H1 (cell line): ENCODE measurements at regions not wholly inside any gene's neighbourhood (a gene's known extent, or its start where the extent isn't known, plus 50 kb on each side); places are given as distances from the start of the nearest gene placed in this dataset.

Source experiments
- CTCF ChIA-PET: fragments of 300-600 bp; sonication (Branson Sonifier 250); formaldehyde crosslinking; loops from one replicate; lab custom pipeline; 2021; ENCODE audit not compliant: partially characterized antibody; lab: Charles Lee
- POLR2A ChIA-PET: fragments of 300-600 bp; sonication (Branson Sonifier 250); formaldehyde crosslinking; loops from one replicate; lab custom pipeline; 2021; ENCODE audit warnings: inconsistent platforms; ENCODE audit not compliant: partially characterized antibody; lab: Charles Lee
- DNase-seq, 2 experiments: peaks; one replicate each; pipeline versions ENCODE4 v3.0.0 to v3.0.0-alpha.2; 2010 to 2022; ENCODE audit warnings: low spot score in 2 of 2, low read depth in 1 of 2, mixed read lengths in 1 of 2
- FAIRE-seq: peaks from 2 replicates; lab custom pipeline; 2011; peaks lifted over from hg19 to GRCh38; lab: Jason Lieb, UNC
- H2AFZ ChIP-seq: 2 replicates; pipeline ENCODE4 v1.8.1; 2012; ENCODE audit warnings: low read length, inconsistent platforms
- H2AK5ac ChIP-seq: 2 replicates; pipeline ENCODE4 v1.6.1; 2013; ENCODE audit warnings: low read depth, low read length
- H2BK120ac ChIP-seq: replicated peaks from 2 replicates; pipeline ENCODE3; 2013; ENCODE audit warnings: low read depth, low read length, inconsistent platforms
- H2BK12ac ChIP-seq: 2 replicates; pipeline ENCODE4 v1.6.1; 2013; ENCODE audit warnings: low read depth, low read length
- H2BK15ac ChIP-seq: 2 replicates; pipeline ENCODE4 v1.6.1; 2013; ENCODE audit warnings: low read length
- H2BK20ac ChIP-seq: 2 replicates; pipeline ENCODE4 v1.6.1; 2013; ENCODE audit warnings: low read length
- H2BK5ac ChIP-seq: 2 replicates; pipeline ENCODE4 v1.6.1; 2013; ENCODE audit warnings: low read depth, low read length
- H3K14ac ChIP-seq: 2 replicates; pipeline ENCODE4 v1.6.1; 2013; ENCODE audit warnings: inconsistent platforms; ENCODE audit not compliant: insufficient read length
- H3K18ac ChIP-seq: 2 replicates; pipeline ENCODE4 v1.6.1; 2013; ENCODE audit warnings: low read length; ENCODE audit errors: extremely low read depth
- H3K23ac ChIP-seq: 2 replicates; pipeline ENCODE4 v1.6.1; 2013; ENCODE audit warnings: inconsistent platforms; ENCODE audit not compliant: insufficient read length
- H3K23me2 ChIP-seq: 2 replicates; pipeline ENCODE4 v1.6.1; 2013; ENCODE audit warnings: low read depth, low read length
- H3K27ac ChIP-seq: 2 replicates; pipeline ENCODE4 v1.6.1; 2011; ENCODE audit warnings: low read depth, low read length, inconsistent platforms
- H3K27me3 ChIP-seq, 4 experiments: replicated peaks in 1 of 4; 1 replicate in 1 of 4; 2 replicates in 3 of 4; pipeline versions ENCODE4 v1.6.1 to v1.8.1; 2011 to 2013; ENCODE audit warnings: low read length in 3 of 4, mild to moderate bottlenecking in 3 of 4, inconsistent platforms in 2 of 4, mixed read lengths in 2 of 4, moderate library complexity in 1 of 4; ENCODE audit not compliant: control insufficient read depth in 3 of 4, insufficient read depth in 3 of 4; ENCODE audit errors: extremely low read depth in 1 of 4
- H3K36me3 ChIP-seq, 4 experiments: 2 replicates each; pipeline versions ENCODE4 v1.6.1 to v1.8.1; 2011 to 2013; ENCODE audit warnings: mild to moderate bottlenecking in 4 of 4, low read length in 3 of 4, moderate library complexity in 2 of 4, control low read depth in 1 of 4, inconsistent platforms in 1 of 4; ENCODE audit not compliant: insufficient read depth in 4 of 4, control insufficient read depth in 2 of 4
- H3K4ac ChIP-seq: replicated peaks from 2 replicates; pipeline ENCODE3; 2013; ENCODE audit warnings: low read length, low read depth, mixed read lengths, inconsistent platforms; ENCODE audit not compliant: insufficient read length
- H3K4me1 ChIP-seq, 4 experiments: replicated peaks in 1 of 4; 1 replicate in 1 of 4; 2 replicates in 3 of 4; pipeline versions ENCODE4 v1.6.1 to v1.8.1; 2011 to 2013; ENCODE audit warnings: low read length in 3 of 4, inconsistent platforms in 2 of 4, mixed read lengths in 1 of 4; ENCODE audit not compliant: insufficient read depth in 4 of 4, control insufficient read depth in 3 of 4
- H3K4me2 ChIP-seq, 2 experiments: 2 replicates each; pipeline versions ENCODE4 v1.6.1 to v1.8.1; 2011 to 2013; ENCODE audit warnings: low read depth in 2 of 2, low read length in 2 of 2, control low read depth in 1 of 2, inconsistent platforms in 1 of 2, mild to moderate bottlenecking in 1 of 2; ENCODE audit not compliant: insufficient read depth in 1 of 2
- H3K4me3 ChIP-seq, 4 experiments: fragments of 200-600, 300-600 bp in 1 of 4; sonication (generic), shearing (Covaris generic), sonication (Bioruptor Twin) in 1 of 4; 2 replicates each; pipeline versions ENCODE4 v1.5.1 to v1.8.1; 2011 to 2016; ENCODE audit warnings: low read length in 4 of 4, low read depth in 3 of 4, control low read depth in 2 of 4, inconsistent platforms in 2 of 4, mild to moderate bottlenecking in 2 of 4, mixed read lengths in 1 of 4, moderate library complexity in 1 of 4; ENCODE audit not compliant: insufficient read depth in 2 of 4; ENCODE audit errors: extremely low read depth in 1 of 4
- H3K56ac ChIP-seq: replicated peaks from 2 replicates; pipeline ENCODE3; 2013; ENCODE audit warnings: low read depth, mild to moderate bottlenecking, mixed read lengths, low read length, inconsistent platforms; ENCODE audit not compliant: insufficient read length
- H3K79me1 ChIP-seq: 2 replicates; pipeline ENCODE4 v1.6.1; 2013; ENCODE audit warnings: low read depth, low read length, control low read depth
- H3K79me2 ChIP-seq, 2 experiments: 2 replicates each; pipeline versions ENCODE4 v1.6.1 to v1.8.1; 2012 to 2013; ENCODE audit warnings: low read length in 2 of 2, mild to moderate bottlenecking in 2 of 2, inconsistent platforms in 1 of 2; ENCODE audit not compliant: insufficient read depth in 2 of 2, control insufficient read depth in 1 of 2
- H3K9ac ChIP-seq, 4 experiments: replicated peaks in 1 of 4; 1 replicate in 1 of 4; 2 replicates in 3 of 4; pipeline versions ENCODE4 v1.6.1 to v1.8.1; 2011 to 2013; ENCODE audit warnings: low read depth in 3 of 4, low read length in 3 of 4, control low read depth in 2 of 4, mild to moderate bottlenecking in 2 of 4, moderate library complexity in 2 of 4, inconsistent platforms in 1 of 4; ENCODE audit errors: extremely low read depth in 1 of 4
- H3K9me3 ChIP-seq, 2 experiments: 2 replicates each; pipeline versions ENCODE4 v1.6.1 to v1.8.1; 2012 to 2013; ENCODE audit warnings: mild to moderate bottlenecking in 2 of 2, moderate library complexity in 2 of 2, control low read depth in 1 of 2, inconsistent platforms in 1 of 2, low read depth in 1 of 2, low read length in 1 of 2, mixed read lengths in 1 of 2; ENCODE audit not compliant: insufficient read depth in 2 of 2
- H4K20me1 ChIP-seq, 2 experiments: replicated peaks in 1 of 2; 2 replicates each; pipeline versions ENCODE3 to v1.8.1; 2011 to 2013; ENCODE audit warnings: inconsistent platforms in 2 of 2, low read length in 2 of 2, mild to moderate bottlenecking in 1 of 2; ENCODE audit not compliant: insufficient read depth in 2 of 2, control insufficient read depth in 1 of 2
- H4K5ac ChIP-seq: 2 replicates; pipeline ENCODE4 v1.6.1; 2013; ENCODE audit warnings: low read length, low read depth, mixed read lengths, inconsistent platforms; ENCODE audit not compliant: insufficient read length
- H4K8ac ChIP-seq: 2 replicates; pipeline ENCODE4 v1.8.0; 2013; ENCODE audit warnings: mild to moderate bottlenecking, moderate library complexity, low read length, inconsistent platforms; ENCODE audit not compliant: insufficient read depth; ENCODE audit errors: extremely low read depth
- H4K91ac ChIP-seq: replicated peaks from 2 replicates; pipeline ENCODE3; 2013; ENCODE audit warnings: low read length, mixed read lengths, inconsistent platforms; ENCODE audit not compliant: insufficient read length
- CHD1 ChIP-seq: IDR thresholded peaks from 2 replicates; pipeline ENCODE4 v1.6.1; 2012; ENCODE audit warnings: low read depth, low read length, improper control_type of control experiment
- HDAC6 ChIP-seq: IDR thresholded peaks from one replicate; pipeline ENCODE4 v1.7.1; 2012; ENCODE audit warnings: low read depth, mild to moderate bottlenecking, inconsistent platforms, low read length, moderate library complexity
- KDM5A ChIP-seq: fragments of 200-600 bp; IDR thresholded peaks from 2 replicates; pipeline ENCODE4 v1.7.1; 2012; ENCODE audit warnings: mild to moderate bottlenecking, low read length, inconsistent platforms, mixed read lengths

GRCh38 chr20:22729180-22729579, 144.8 kb upstream of the FOXA2 start:
- H3K4me1 ChIP-seq: no peaks in the 10 kb centered on the region
- no peak overlapping the region for H3K56ac ChIP-seq
- H3K27ac ChIP-seq: no peak overlapping the region
- H2BK5ac ChIP-seq: no peak overlapping the region
- no peaks in the 10 kb centered on the region for H3K79me1 ChIP-seq
- H3K23ac ChIP-seq: no peak overlapping the region
- H3K4me3 ChIP-seq: no peak overlapping the region
- no peaks in the 10 kb centered on the region; the same call in 1 of the 2 replicates for H3K23me2 ChIP-seq
- no peak overlapping the region for H3K18ac ChIP-seq
- no peak overlapping the region for H2BK12ac ChIP-seq
- H3K4me2 ChIP-seq: no peak overlapping the region
- POLR2A ChIA-PET: no interaction called here
- no peak overlapping the region for H3K14ac ChIP-seq
- H2AFZ ChIP-seq: no peak overlapping the region; the same call in 1 of the 2 replicates
- H4K91ac ChIP-seq: no peak overlapping the region
- no peak overlapping the region for H2BK15ac ChIP-seq
- no peaks in the 10 kb centered on the region for H3K27me3 ChIP-seq
- FAIRE-seq: no peak
- no peak overlapping the region for H2BK120ac ChIP-seq
- no peak overlapping the region for H2BK20ac ChIP-seq
- H3K36me3 ChIP-seq: no peaks in the 10 kb centered on the region
- no peak for TF ChIP-seq HDAC6
- TF ChIP-seq KDM5A: no peak
- TF ChIP-seq CHD1: no peak
- TF ChIP-seq, all 59 proteins: peak for 0
- CTCF ChIA-PET: interaction anchor here (0.7 to 1.7 kb wide), 4 partner anchors 38 to 246 kb away, joined by 3 to 6 read pairs (median 4); no protein-coding TSS in a partner anchor
- Histone ChIP-seq H3K4ac (no peak overlapping the region), H3K79me2 (no peaks in the 10 kb centered on the region), H4K8ac (no peak overlapping the region), H4K20me1 (no peaks in the 10 kb centered on the region), H4K5ac (no peak overlapping the region), H2AK5ac (no peak overlapping the region), H3K9ac (no peak overlapping the region), H3K9me3 (peaks cover 3 to 8% of the 10 kb centered on the region in 2 experiments; a peak in 1 of 4 replicates)
- no peak for DNase-seq
